GF-D8 (cell line): ENCODE measurements at regions not wholly inside any gene's neighbourhood (a gene's known extent, or its start where the extent isn't known, plus 50 kb on each side); places are given as distances from the start of the nearest gene placed in this dataset.

ENCODE experiments used
- DNase-seq: peaks from one replicate; lab custom pipeline; 2025; lab: John Stamatoyannopoulos, UW

- DNase-seq = no peak
Measured at GRCh38 chr6:139597087-139597763, 222.8 kb upstream of the CITED2 start.

GRCh38 chr6:139595183-139595582 lies 220.7 kb upstream of the CITED2 start:
- DNase-seq = no peak

GRCh38 chr6:139594333-139594965 lies 220.0 kb upstream of the CITED2 start:
- no peak for DNase-seq

- no peak for DNase-seq
Measured at GRCh38 chr6:139593081-139593480, 218.6 kb upstream of the CITED2 start.

- DNase-seq = no peak
Measured at GRCh38 chr6:139592011-139592410, 217.6 kb upstream of the CITED2 start.

- no peak for DNase-seq
Measured at GRCh38 chr6:139591075-139591865, 216.8 kb upstream of the CITED2 start.

- DNase-seq = no peak
Measured at GRCh38 chr6:139590206-139590605, 215.8 kb upstream of the CITED2 start.

GRCh38 chr6:139588734-139589593 lies 214.5 kb upstream of the CITED2 start:
- DNase-seq = no peak

- DNase-seq = no peak
Measured at GRCh38 chr6:139588076-139588639, 213.7 kb upstream of the CITED2 start.

- DNase-seq = no peak
Measured at GRCh38 chr6:139587469-139587868, 213.0 kb upstream of the CITED2 start.

GRCh38 chr6:139586273-139586672 lies 211.8 kb upstream of the CITED2 start:
- no peak for DNase-seq

GRCh38 chr6:139584599-139584998 lies 210.2 kb upstream of the CITED2 start:
- no peak for DNase-seq

- no peak for DNase-seq
Measured at GRCh38 chr6:139583420-139583819, 209.0 kb upstream of the CITED2 start.

- no peak for DNase-seq
Measured at GRCh38 chr6:139582956-139583355, 208.5 kb upstream of the CITED2 start.

- no peak for DNase-seq
Measured at GRCh38 chr6:139581485-139581865, 207.0 kb upstream of the CITED2 start.

GRCh38 chr6:139580592-139581484 lies 206.4 kb upstream of the CITED2 start:
- DNase-seq = no peak

- no peak for DNase-seq
Measured at GRCh38 chr6:139577763-139578604, 203.5 kb upstream of the CITED2 start.

GRCh38 chr6:139577124-139577762 lies 202.8 kb upstream of the CITED2 start:
- DNase-seq = no peak

GRCh38 chr6:139572001-139572400 lies 197.6 kb upstream of the CITED2 start:
- DNase-seq = no peak
